K562 (cell line): ENCODE measurements at regions not wholly inside any gene's neighbourhood (a gene's known extent, or its start where the extent isn't known, plus 50 kb on each side); places are given as distances from the start of the nearest gene placed in this dataset.

Experiments used
- CUX1 ChIP-seq: fragments of 200-800 bp; sonication (Bioruptor generic); IDR thresholded peaks from 2 replicates; pipeline ENCODE4 v1.6.1; 2016; ENCODE audit warnings: missing genetic modification characterization, missing compliant biosample characterization
- DLX4 ChIP-seq: fragments of 250-450 bp; sonication (Bioruptor Pico); IDR thresholded peaks from 2 replicates; pipeline ENCODE4 v1.6.1; 2021; ENCODE audit warnings: mild to moderate bottlenecking
- MGA ChIP-seq: fragments of 450-650 bp; IDR thresholded peaks from 2 replicates; pipeline ENCODE4 v1.6.1; 2016; ENCODE audit warnings: mild to moderate bottlenecking, moderate library complexity
- TAF1 ChIP-seq: IDR thresholded peaks from 2 replicates; pipeline ENCODE4 v1.6.1; 2011; ENCODE audit warnings: mild to moderate bottlenecking, low read length, moderate library complexity; ENCODE audit not compliant: insufficient read depth, control insufficient read depth, severe bottlenecking; ENCODE audit errors: extremely low read depth
- ZNF280B ChIP-seq: fragments of 250-450 bp; sonication (Bioruptor Pico); IDR thresholded peaks from 2 replicates; pipeline ENCODE4 v1.5.1; 2021; ENCODE audit warnings: mild to moderate bottlenecking

GRCh38 chr10:35751347-35751746 lies 109.3 kb upstream of the FZD8 start (continued):
- TF ChIP-seq CUX1 (CRISPR knock-in tag) (no peak), TAF1 (no peak), DLX4 (CRISPR knock-in tag) (no peak), ZNF280B (CRISPR knock-in tag) (no peak), MGA (no peak)
- TF ChIP-seq, all 486 proteins: peak for 0
